Trophoblast cell (in vitro differentiated cells and primary cell): ENCODE measurements at regions not wholly inside any gene's neighbourhood (a gene's known extent, or its start where the extent isn't known, plus 50 kb on each side); places are given as distances from the start of the nearest gene placed in this dataset.

Experiments used
- DNase-seq, 2 donors: peaks; one replicate each; pipeline ENCODE4 v3.0.0-alpha.2; 2016
- H2AFZ ChIP-seq: 2 replicates; pipeline ENCODE4 v1.6.1; 2013; ENCODE audit warnings: low read length, moderate library complexity, mild to moderate bottlenecking; ENCODE audit not compliant: insufficient read depth, poor library complexity
- H2AK5ac ChIP-seq: 2 replicates; pipeline ENCODE4 v1.6.1; 2013; ENCODE audit warnings: mild to moderate bottlenecking, low read length
- H2BK120ac ChIP-seq: 2 replicates; pipeline ENCODE4 v1.6.1; 2013; ENCODE audit warnings: low read length, mild to moderate bottlenecking, moderate library complexity; ENCODE audit not compliant: insufficient read depth, poor library complexity
- H2BK12ac ChIP-seq: 2 replicates; pipeline ENCODE4 v1.6.1; 2013; ENCODE audit warnings: mild to moderate bottlenecking, low read length, moderate library complexity
- H2BK5ac ChIP-seq: 2 replicates; pipeline ENCODE4 v1.6.1; 2013; ENCODE audit warnings: low read length, low read depth, moderate library complexity, mild to moderate bottlenecking; ENCODE audit not compliant: poor library complexity
- H3K14ac ChIP-seq: 2 replicates; pipeline ENCODE4 v1.6.1; 2013; ENCODE audit warnings: mild to moderate bottlenecking, low read length
- H3K18ac ChIP-seq: 2 replicates; pipeline ENCODE4 v1.6.1; 2013; ENCODE audit warnings: mild to moderate bottlenecking, low read length
- H3K23ac ChIP-seq: 2 replicates; pipeline ENCODE4 v1.6.1; 2013; ENCODE audit warnings: low read length
- H3K27ac ChIP-seq: 2 replicates; pipeline ENCODE4 v1.5.1; 2013; ENCODE audit warnings: low read depth, mild to moderate bottlenecking, inconsistent platforms, low read length, moderate library complexity
- H3K27me3 ChIP-seq: 2 replicates; pipeline ENCODE4 v1.6.1; 2013; ENCODE audit warnings: inconsistent platforms, mild to moderate bottlenecking, low read length, moderate library complexity; ENCODE audit not compliant: insufficient read depth
- H3K36me3 ChIP-seq, 2 experiments: 1 replicate in 1 of 2; 2 replicates in 1 of 2; pipeline ENCODE4 v1.6.1; 2013; ENCODE audit warnings: low read length in 2 of 2, mild to moderate bottlenecking in 2 of 2, moderate library complexity in 1 of 2; ENCODE audit not compliant: insufficient read depth in 2 of 2, control insufficient read depth in 1 of 2
- H3K4ac ChIP-seq: 2 replicates; pipeline ENCODE4 v1.6.1; 2013; ENCODE audit warnings: low read depth, mild to moderate bottlenecking, low read length, moderate library complexity
- H3K4me1 ChIP-seq, 2 experiments: 1 replicate in 1 of 2; 2 replicates in 1 of 2; pipeline ENCODE4 v1.6.1; 2013; ENCODE audit warnings: low read length in 2 of 2, mild to moderate bottlenecking in 2 of 2, moderate library complexity in 1 of 2; ENCODE audit not compliant: insufficient read depth in 2 of 2, control insufficient read depth in 1 of 2
- H3K4me2 ChIP-seq: 2 replicates; pipeline ENCODE4 v1.6.1; 2013; ENCODE audit warnings: inconsistent platforms, mild to moderate bottlenecking, low read length, moderate library complexity
- H3K4me3 ChIP-seq: 2 replicates; pipeline ENCODE4 v1.5.1; 2013; ENCODE audit warnings: mild to moderate bottlenecking, low read depth, low read length, inconsistent platforms
- H3K79me1 ChIP-seq: one replicate; pipeline ENCODE4 v1.6.1; 2013; ENCODE audit warnings: low read length
- H3K79me2 ChIP-seq: 2 replicates; pipeline ENCODE4 v1.6.1; 2013; ENCODE audit warnings: low read length, mild to moderate bottlenecking; ENCODE audit not compliant: control insufficient read depth, insufficient read depth, poor library complexity
- H3K9ac ChIP-seq: 2 replicates; pipeline ENCODE4 v1.6.1; 2013; ENCODE audit warnings: mild to moderate bottlenecking, low read length
- H3K9me3 ChIP-seq: 2 replicates; pipeline ENCODE4 v1.6.1; 2013; ENCODE audit warnings: low read depth, mild to moderate bottlenecking, control low read depth, inconsistent platforms, low read length; ENCODE audit not compliant: insufficient read depth
- H4K12ac ChIP-seq: 2 replicates; pipeline ENCODE4 v1.6.1; 2013; ENCODE audit warnings: low read depth, mild to moderate bottlenecking, low read length, moderate library complexity
- H4K8ac ChIP-seq: 2 replicates; pipeline ENCODE4 v1.6.1; 2013; ENCODE audit warnings: low read depth, mild to moderate bottlenecking, low read length, moderate library complexity
- H4K91ac ChIP-seq: one replicate; pipeline ENCODE4 v1.6.1; 2013; ENCODE audit warnings: low read depth, mild to moderate bottlenecking, low read length, moderate library complexity
- WGBS: extraction: QIAGEN DNeasy Blood & Tissue Kit; methylation state at CpG from one replicate; pipeline ENCODE4 v1.1.7; 2013; ENCODE audit warnings: missing lambda C conversion rate; ENCODE audit not compliant: insufficient read length, insufficient coverage; ENCODE audit errors: extremely low coverage; 5-methylcytosine and 5-hydroxymethylcytosine counted together

GRCh38 chr22:19644314-19645223 is 69.7 kb upstream of the SEPTIN5 start:
- H3K4me1 ChIP-seq = no peaks in the 10 kb centered on the region
- no peaks in the 10 kb centered on the region for H3K79me2 ChIP-seq
- H3K27ac ChIP-seq = no peak overlapping the region
- no peak overlapping the region for H3K4me3 ChIP-seq
- H2BK12ac ChIP-seq = no peak overlapping the region
- H4K91ac ChIP-seq = no peak overlapping the region
- H3K23ac ChIP-seq = no peak overlapping the region
- no CpG with 5 or more reads among the region's 12 CpGs for WGBS
- no peak overlapping the region for H3K4me2 ChIP-seq
- H2BK5ac ChIP-seq = no peak overlapping the region
- no peak overlapping the region for H4K12ac ChIP-seq
- no peak overlapping the region for H3K18ac ChIP-seq
- no peak overlapping the region for H3K9ac ChIP-seq
- H3K4ac ChIP-seq = no peak overlapping the region
- no peaks in the 10 kb centered on the region for H3K79me1 ChIP-seq
- no peaks in the 10 kb centered on the region for H3K36me3 ChIP-seq
- H2AFZ ChIP-seq = no peak overlapping the region
- no peak for DNase-seq
- H3K9me3 ChIP-seq = peaks cover 9% of the 10 kb centered on the region
- no peak overlapping the region for H2AK5ac ChIP-seq
- H4K8ac ChIP-seq = no peak overlapping the region
- H2BK120ac ChIP-seq = no peak overlapping the region
- H3K14ac ChIP-seq = no peak overlapping the region
- no peaks in the 10 kb centered on the region for H3K27me3 ChIP-seq

GRCh38 chr22:19645391-19645790 is 68.9 kb upstream of the SEPTIN5 start:
- Histone ChIP-seq H3K79me2 (no peaks in the 10 kb centered on the region), H4K8ac (no peak overlapping the region), H2AK5ac (no peak overlapping the region)

GRCh38 chr22:19645905-19646304 is 68.4 kb upstream of the SEPTIN5 start:
- no peaks in the 10 kb centered on the region for H3K36me3 ChIP-seq
- DNase-seq = no peak
- no peaks in the 10 kb centered on the region for H3K79me1 ChIP-seq
- no peak overlapping the region for H3K23ac ChIP-seq
- no peak overlapping the region for H3K14ac ChIP-seq
- H3K27ac ChIP-seq = no peak overlapping the region
- H3K4me1 ChIP-seq = no peaks in the 10 kb centered on the region
- no peak overlapping the region for H3K18ac ChIP-seq
- no peak overlapping the region for H2AK5ac ChIP-seq
- H3K27me3 ChIP-seq = no peaks in the 10 kb centered on the region
- H2BK12ac ChIP-seq = no peak overlapping the region
- H4K8ac ChIP-seq = no peak overlapping the region
- no peak overlapping the region for H2AFZ ChIP-seq
- no peak overlapping the region for H4K12ac ChIP-seq
- H2BK120ac ChIP-seq = no peak overlapping the region
- H3K79me2 ChIP-seq = no peaks in the 10 kb centered on the region
- H4K91ac ChIP-seq = no peak overlapping the region
- no peak overlapping the region for H2BK5ac ChIP-seq
- no peak overlapping the region for H3K9ac ChIP-seq
- H3K4me3 ChIP-seq = no peak overlapping the region
- no CpG with 5 or more reads among the region's 7 CpGs for WGBS
- H3K4me2 ChIP-seq = no peak overlapping the region
- peaks cover 7% of the 10 kb centered on the region for H3K9me3 ChIP-seq
- no peak overlapping the region for H3K4ac ChIP-seq

More at GRCh38 chr22:19645391-19645790, 68.9 kb upstream of the SEPTIN5 start:
- H4K91ac ChIP-seq = no peak overlapping the region
- no peak overlapping the region for H2AFZ ChIP-seq
- no peak overlapping the region for H3K27ac ChIP-seq
- H3K27me3 ChIP-seq = no peaks in the 10 kb centered on the region
- WGBS = no CpG with 5 or more reads among the region's 6 CpGs
- no peak overlapping the region for H2BK12ac ChIP-seq
- no peak overlapping the region for H3K14ac ChIP-seq
- no peaks in the 10 kb centered on the region for H3K36me3 ChIP-seq
- H3K4me1 ChIP-seq = no peaks in the 10 kb centered on the region
- no peak overlapping the region for H3K9ac ChIP-seq
- H3K79me1 ChIP-seq = no peaks in the 10 kb centered on the region
- H2BK5ac ChIP-seq = no peak overlapping the region
- H3K9me3 ChIP-seq = peaks cover 9% of the 10 kb centered on the region
- no peak overlapping the region for H3K18ac ChIP-seq
- no peak overlapping the region for H3K4ac ChIP-seq
- no peak for DNase-seq
- H4K12ac ChIP-seq = no peak overlapping the region
- H2BK120ac ChIP-seq = no peak overlapping the region
- no peak overlapping the region for H3K4me2 ChIP-seq
- H3K4me3 ChIP-seq = no peak overlapping the region
- no peak overlapping the region for H3K23ac ChIP-seq

- H3K36me3 ChIP-seq = no peaks in the 10 kb centered on the region
- no peak overlapping the region for H4K12ac ChIP-seq
Measured at GRCh38 chr22:19646383-19646782, 67.9 kb upstream of the SEPTIN5 start.

More at GRCh38 chr22:19646383-19646782, 67.9 kb upstream of the SEPTIN5 start:
- Histone ChIP-seq H3K14ac (no peak overlapping the region), H3K23ac (no peak overlapping the region), H3K9ac (no peak overlapping the region), H3K27ac (no peak overlapping the region), H2AFZ (no peak overlapping the region), H3K9me3 (peaks cover 7% of the 10 kb centered on the region), H2AK5ac (no peak overlapping the region), H4K91ac (no peak overlapping the region), H3K4ac (no peak overlapping the region), H2BK120ac (no peak overlapping the region), H3K4me1 (no peaks in the 10 kb centered on the region), H3K27me3 (no peaks in the 10 kb centered on the region), H3K79me2 (no peaks in the 10 kb centered on the region), H3K79me1 (no peaks in the 10 kb centered on the region), H2BK5ac (no peak overlapping the region), H3K4me2 (no peak overlapping the region), H3K18ac (no peak overlapping the region), H2BK12ac (no peak overlapping the region), H3K4me3 (no peak overlapping the region), H4K8ac (no peak overlapping the region)
- DNase-seq = no peak
- no CpG with 5 or more reads among the region's 3 CpGs for WGBS
